ENCODE measurements at regions not wholly inside any gene's neighbourhood (a gene's known extent, or its start where the extent isn't known, plus 50 kb on each side); places are given as distances from the start of the nearest gene placed in this dataset.

- TF ChIP-seq EZH2 (IDR thresholded peaks at IDR 0.05; ENCODE audit: insufficient read depth, poor library complexity, severe bottlenecking) (no peak), EZH2phosphoT487 (IDR thresholded peaks at IDR 0.05; ENCODE audit: insufficient read depth, low read depth) (no peak)
Observed at GRCh38 chr6:1254326-1254725, 57.6 kb upstream of the FOXQ1 start.

Measured in GM23248 (cell line).